GM23338 (cell line): ENCODE measurements at regions not wholly inside any gene's neighbourhood (a gene's known extent, or its start where the extent isn't known, plus 50 kb on each side); places are given as distances from the start of the nearest gene placed in this dataset.

Source experiments
- ATAC-seq: fragments of 200-7000 bp; cut with Tn5 transposase; 3 replicates; pipeline ENCODE4 v1.9.1; 2020
- DNase-seq: peaks from one replicate; pipeline ENCODE4 v3.0.0-alpha.2; 2015; ENCODE audit warnings: low spot score
- H2AFZ ChIP-seq: fragments of 200-600 bp; sonication (generic); 2 replicates; pipeline ENCODE4 v1.8.0; 2016; ENCODE audit warnings: antibody characterized with exemption, mild to moderate bottlenecking, moderate library complexity
- H3F3A ChIP-seq: fragments of 200-600 bp; sonication (generic); replicated peaks from 2 replicates; pipeline ENCODE4 v1.8.0; 2017; ENCODE audit warnings: antibody characterized with exemption, mixed run types, low read depth
- H3K27ac ChIP-seq: fragments of 200-600 bp; sonication (generic); 2 replicates; pipeline ENCODE4 v1.6.1; 2016; ENCODE audit warnings: low read depth
- H3K27me3 ChIP-seq: fragments of 200-600 bp; sonication (generic); 2 replicates; pipeline ENCODE4 v1.8.0; 2016; ENCODE audit warnings: mild to moderate bottlenecking, mixed run types, moderate library complexity; ENCODE audit not compliant: insufficient read depth
- H3K36me3 ChIP-seq: fragments of 200-600 bp; sonication (generic); 2 replicates; pipeline ENCODE4 v1.8.0; 2016; ENCODE audit warnings: mild to moderate bottlenecking; ENCODE audit not compliant: insufficient read depth
- H3K4me1 ChIP-seq: fragments of 200-600 bp; sonication (generic); 2 replicates; pipeline ENCODE4 v1.8.0; 2016; ENCODE audit warnings: mild to moderate bottlenecking, moderate library complexity; ENCODE audit not compliant: insufficient read depth
- H3K4me2 ChIP-seq: fragments of 200-600 bp; sonication (generic); 2 replicates; pipeline ENCODE4 v1.7.1; 2017; ENCODE audit warnings: mixed run types
- H3K4me3 ChIP-seq: fragments of 200-600 bp; sonication (generic); 2 replicates; pipeline ENCODE4 v1.6.1; 2016; ENCODE audit warnings: mixed run types
- H3K79me2 ChIP-seq: fragments of 200-600 bp; sonication (generic); replicated peaks from 2 replicates; pipeline ENCODE4 v1.8.0; 2017; ENCODE audit warnings: mild to moderate bottlenecking; ENCODE audit not compliant: insufficient read depth
- H3K9me2 ChIP-seq: fragments of 200-600 bp; sonication (generic); 2 replicates; pipeline ENCODE4 v1.8.0; 2017; ENCODE audit not compliant: insufficient read depth
- H4K20me1 ChIP-seq: fragments of 200-600 bp; sonication (generic); replicated peaks from 2 replicates; pipeline ENCODE4 v1.8.0; 2017; ENCODE audit warnings: mild to moderate bottlenecking; ENCODE audit not compliant: insufficient read depth
- H3K27ac Mint-ChIP-seq: 2 replicates; pipeline ENCODE4 v1.8.0; 2020; ENCODE audit warnings: inconsistent platforms, mild to moderate bottlenecking, moderate library complexity, mixed read lengths
- H3K27me3 Mint-ChIP-seq: 3 replicates; pipeline ENCODE4 v1.8.0; 2022; ENCODE audit warnings: low read depth, mild to moderate bottlenecking, moderate library complexity, mixed read lengths, inconsistent platforms; ENCODE audit not compliant: insufficient read depth, poor library complexity
- H3K36me3 Mint-ChIP-seq: 3 replicates; pipeline ENCODE4 v1.8.0; 2021; ENCODE audit warnings: low read depth, mild to moderate bottlenecking, inconsistent platforms, moderate library complexity, mixed read lengths
- H3K4me1 Mint-ChIP-seq: 3 replicates; pipeline ENCODE4 v1.8.0; 2020; ENCODE audit warnings: mild to moderate bottlenecking, inconsistent platforms, mixed read lengths
- H3K4me3 Mint-ChIP-seq: 3 replicates; pipeline ENCODE4 v1.8.0; 2021; ENCODE audit warnings: moderate library complexity, mild to moderate bottlenecking, inconsistent platforms, mixed read lengths
- H3K9me3 Mint-ChIP-seq: 3 replicates; pipeline ENCODE4 v1.8.0; 2020; ENCODE audit warnings: moderate library complexity, mild to moderate bottlenecking, inconsistent platforms, mixed read lengths
- CREB1 ChIP-seq: fragments of 250-450 bp; sonication (Bioruptor Pico); IDR thresholded peaks from 2 replicates; pipeline ENCODE4 v1.5.0; 2020; ENCODE audit warnings: low read depth, mild to moderate bottlenecking, moderate library complexity
- CTCF ChIP-seq, 2 experiments: fragments of 200-600 bp in 1 of 2; sonication (generic) in 1 of 2; conservative IDR thresholded peaks; 2 replicates each; pipeline versions ENCODE4 v1.5.1 to v1.6.1; 2016 to 2017; ENCODE audit warnings: antibody characterized with exemption in 2 of 2, low read depth in 2 of 2, mild to moderate bottlenecking in 2 of 2, moderate library complexity in 1 of 2
- ETS1 ChIP-seq: IDR thresholded peaks from 2 replicates; pipeline ENCODE4 v1.6.1; 2016; ENCODE audit warnings: antibody characterized with exemption
- EZH2 ChIP-seq: fragments of 200-600 bp; sonication (generic); IDR thresholded peaks from one replicate; pipeline ENCODE4 v1.8.0; 2017; ENCODE audit warnings: antibody characterized with exemption, mild to moderate bottlenecking, low read depth; ENCODE audit not compliant: unreplicated experiment
- JUNB ChIP-seq: IDR thresholded peaks from one replicate; pipeline ENCODE4 v1.6.1; 2016; ENCODE audit warnings: antibody characterized with exemption; ENCODE audit not compliant: unreplicated experiment
- NANOG ChIP-seq: IDR thresholded peaks from 2 replicates; pipeline ENCODE4 v1.6.1; 2016; ENCODE audit warnings: antibody characterized with exemption, borderline replicate concordance
- POLR2AphosphoS5 ChIP-seq: IDR thresholded peaks from 2 replicates; pipeline ENCODE4 v1.6.1; 2016; ENCODE audit warnings: antibody characterized with exemption, low read depth
- STAT1 ChIP-seq: IDR thresholded peaks from one replicate; pipeline ENCODE4 v1.6.1; 2016; ENCODE audit warnings: antibody characterized with exemption; ENCODE audit not compliant: unreplicated experiment
- ZNF114 ChIP-seq: fragments of 250-450 bp; sonication (Bioruptor Pico); IDR thresholded peaks from 2 replicates; pipeline ENCODE4 v1.5.0; 2020; ENCODE audit warnings: mild to moderate bottlenecking, moderate library complexity
- ZNF331 ChIP-seq: fragments of 250-450 bp; sonication (Bioruptor Pico); IDR thresholded peaks from 2 replicates; pipeline ENCODE4 v1.5.0; 2020; ENCODE audit warnings: low read depth, mild to moderate bottlenecking, moderate library complexity
- ZNF462 ChIP-seq: fragments of 250-450 bp; sonication (Bioruptor Pico); IDR thresholded peaks from 2 replicates; pipeline ENCODE4 v1.5.0; 2020; ENCODE audit warnings: mild to moderate bottlenecking, moderate library complexity

- TF ChIP-seq POLR2AphosphoS5 (no peak), ZNF331 (no peak), EZH2 (no peak), STAT1 (no peak), CREB1 (CRISPR knock-in tag) (no peak), ETS1 (no peak), ZNF114 (CRISPR knock-in tag) (no peak), JUNB (no peak), CTCF (conservative IDR thresholded peaks at IDR 0.05; ENCODE audit: low read depth in 2 of 2) (no peak)
Measured at GRCh38 chr18:28972333-28972907, 795.5 kb upstream of the CDH2 start.

GRCh38 chr18:28963481-28963880 lies 786.6 kb upstream of the CDH2 start:
- no peak overlapping the region for H3K27ac Mint-ChIP-seq
- no peaks in the 10 kb centered on the region for H3K79me2 ChIP-seq
- H3K4me2 ChIP-seq: no peak overlapping the region
- peaks cover under 1% of the 10 kb centered on the region for H3K27me3 Mint-ChIP-seq
- no peak overlapping the region for H3K27ac ChIP-seq
- no peak overlapping the region for H2AFZ ChIP-seq
- H3F3A ChIP-seq: no peaks in the 10 kb centered on the region
- H4K20me1 ChIP-seq: no peaks in the 10 kb centered on the region
- H3K4me1 Mint-ChIP-seq: peaks cover 7% of the 10 kb centered on the region; the same call in 2 of the 3 replicates
- no peak overlapping the region for H3K4me3 Mint-ChIP-seq
- no peaks in the 10 kb centered on the region for H3K27me3 ChIP-seq
- no peaks in the 10 kb centered on the region for H3K9me2 ChIP-seq
- H3K4me3 ChIP-seq: no peak overlapping the region
- no peaks in the 10 kb centered on the region for H3K36me3 Mint-ChIP-seq
- H3K36me3 ChIP-seq: no peaks in the 10 kb centered on the region
- no peaks in the 10 kb centered on the region for H3K9me3 Mint-ChIP-seq
- peaks cover 9% of the 10 kb centered on the region for H3K4me1 ChIP-seq
- no peak for ATAC-seq
- no peak for DNase-seq
- TF ChIP-seq CREB1 (CRISPR knock-in tag) (no peak), ZNF114 (CRISPR knock-in tag) (no peak), POLR2AphosphoS5 (no peak), ZNF331 (no peak), ZNF462 (CRISPR knock-in tag) (no peak), CTCF (conservative IDR thresholded peaks at IDR 0.05; ENCODE audit: low read depth in 2 of 2) (no peak), NANOG (no peak)

More at GRCh38 chr18:28972333-28972907, 795.5 kb upstream of the CDH2 start:
- no peaks in the 10 kb centered on the region; the same call in 2 of the 3 replicates for H3K4me1 Mint-ChIP-seq
- peaks cover 3% of the 10 kb centered on the region for H3K27me3 Mint-ChIP-seq
- no peak overlapping the region for H3K4me3 Mint-ChIP-seq
- H3K4me2 ChIP-seq: no peak overlapping the region
- H3K79me2 ChIP-seq: no peaks in the 10 kb centered on the region
- H3K27ac ChIP-seq: no peak overlapping the region
- no peaks in the 10 kb centered on the region for H3F3A ChIP-seq
- no peak overlapping the region for H3K27ac Mint-ChIP-seq
- no peaks in the 10 kb centered on the region for H3K36me3 ChIP-seq
- H2AFZ ChIP-seq: no peak overlapping the region
- no peaks in the 10 kb centered on the region for H4K20me1 ChIP-seq
- no peaks in the 10 kb centered on the region for H3K9me2 ChIP-seq
- no peaks in the 10 kb centered on the region for H3K36me3 Mint-ChIP-seq
- H3K27me3 ChIP-seq: no peaks in the 10 kb centered on the region
- DNase-seq (no peak), ATAC-seq (no peak)
- H3K4me1 ChIP-seq: no peaks in the 10 kb centered on the region
- H3K9me3 Mint-ChIP-seq: no peaks in the 10 kb centered on the region
- H3K4me3 ChIP-seq: no peak overlapping the region
